NCI-H345 (cell line): ENCODE measurements at regions not wholly inside any gene's neighbourhood (a gene's known extent, or its start where the extent isn't known, plus 50 kb on each side); places are given as distances from the start of the nearest gene placed in this dataset.

Experiments
- DNase-seq: peaks from one replicate; lab custom pipeline; 2025; lab: John Stamatoyannopoulos, UW

DNA sequence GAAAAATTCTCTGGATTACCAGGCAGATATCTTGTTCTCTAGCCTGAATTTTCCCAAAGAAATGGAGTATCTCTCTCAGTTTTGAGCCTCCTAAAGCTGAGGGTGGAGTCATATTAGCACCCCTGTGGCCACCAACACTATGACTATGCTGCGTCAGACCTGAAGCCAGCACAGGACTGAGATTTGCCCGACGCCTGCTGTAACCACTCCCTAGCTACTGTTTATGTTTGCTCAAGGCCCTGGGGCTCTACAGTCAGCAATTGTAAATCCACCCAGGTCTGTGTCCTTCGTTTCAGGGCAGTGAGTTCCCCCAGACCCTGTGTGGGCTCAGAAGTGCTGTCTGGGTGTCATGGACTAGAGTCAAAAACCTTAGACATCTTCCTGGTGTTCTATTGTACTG, 61.4 kb downstream of the ZXDA start:
- DNase-seq, result no peak

- DNase-seq, result no peak
Observed at GRCh38 chrX:57822818-57823217, 87.4 kb downstream of the ZXDA start.

DNA sequence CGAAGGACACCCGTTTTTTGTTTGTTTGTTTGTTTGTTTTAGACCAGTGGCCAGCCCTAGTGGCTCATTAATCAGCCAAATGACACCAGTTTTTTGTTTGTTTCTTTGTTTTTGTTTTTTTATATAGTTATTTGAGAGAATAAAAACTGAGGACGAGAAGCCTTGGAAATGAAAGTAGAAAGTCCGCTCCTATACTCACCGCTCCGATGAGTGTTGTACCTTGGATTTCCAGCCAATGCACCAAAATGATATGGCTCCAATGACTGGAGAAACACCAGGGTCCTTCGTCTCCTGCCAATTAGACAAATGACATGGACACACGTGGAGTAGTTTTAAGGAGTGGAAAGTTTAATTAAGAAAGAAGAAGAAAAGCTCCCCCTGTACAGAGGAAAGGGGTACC, 87.9 kb downstream of the ZXDA start:
- no peak for DNase-seq

GRCh38 chrX:57821703-57822387, 88.4 kb downstream of the ZXDA start:
- DNase-seq, result peak; percentile 66

DNA sequence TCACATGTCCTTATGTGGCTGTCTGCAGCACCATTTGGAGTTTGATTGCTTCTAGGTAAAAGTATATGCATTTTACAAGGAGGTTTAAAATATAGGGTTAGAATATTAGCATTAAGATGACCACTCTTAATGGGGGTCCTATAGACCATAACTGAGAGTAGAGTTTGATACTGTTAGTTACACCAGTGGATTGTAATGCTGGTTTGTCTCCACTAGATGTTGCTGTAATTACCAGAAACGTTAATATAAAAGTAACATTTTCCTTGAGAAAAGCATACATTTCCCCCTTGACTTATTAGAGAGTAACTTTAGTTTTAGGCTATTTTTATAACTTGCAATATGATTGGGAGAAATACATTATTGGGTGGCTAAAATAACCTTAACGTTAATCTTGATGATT, 93.0 kb downstream of the ZXDA start:
- DNase-seq, result peak; percentile 14

DNA sequence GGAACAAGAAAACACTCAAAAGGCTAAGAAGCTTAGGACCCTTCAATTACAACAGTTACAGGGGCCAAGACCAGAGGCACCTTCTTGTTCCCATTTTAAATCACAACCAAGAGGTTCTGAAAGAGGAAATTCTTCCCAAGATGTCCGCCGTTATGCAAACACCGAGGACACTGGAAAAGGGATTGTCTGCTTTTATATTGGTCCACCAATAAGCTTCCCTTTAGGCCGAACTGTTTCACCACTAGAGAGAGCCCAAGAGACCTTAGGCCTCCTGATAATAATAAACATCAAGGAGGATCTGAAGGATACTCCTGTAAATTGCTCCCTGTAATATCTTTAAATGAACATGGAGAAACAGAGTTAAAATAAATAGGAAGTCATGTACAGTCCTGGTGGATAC, 92.6 kb upstream of the NLRP2B start:
- DNase-seq, result no peak

- no peak for DNase-seq
Observed at GRCh38 chrX:57771689-57772088, 91.6 kb upstream of the NLRP2B start.

- no peak for DNase-seq
Observed at GRCh38 chrX:57752866-57753265, 72.8 kb upstream of the NLRP2B start.

DNA sequence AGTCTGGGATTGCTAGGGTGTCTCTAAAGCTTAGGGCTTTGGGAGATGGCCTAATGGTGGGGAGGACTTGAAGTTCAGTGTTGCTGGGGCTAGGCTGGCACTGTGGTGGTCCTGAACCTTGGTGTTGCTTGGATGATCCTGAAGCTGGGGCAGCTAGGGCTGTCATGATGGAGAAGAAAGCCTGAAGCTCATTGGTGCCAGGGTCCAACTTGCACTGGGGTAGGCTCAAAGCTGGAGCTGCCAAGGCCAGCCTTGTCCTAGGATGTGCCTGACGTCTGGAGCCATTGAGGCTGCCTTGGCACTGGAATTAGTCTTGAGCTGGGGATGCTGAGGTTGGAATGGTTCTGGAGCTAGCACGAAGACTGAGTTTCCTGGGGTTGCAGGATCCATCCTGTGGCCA, 61.0 kb upstream of the NLRP2B start:
- DNase-seq, result no peak

DNA sequence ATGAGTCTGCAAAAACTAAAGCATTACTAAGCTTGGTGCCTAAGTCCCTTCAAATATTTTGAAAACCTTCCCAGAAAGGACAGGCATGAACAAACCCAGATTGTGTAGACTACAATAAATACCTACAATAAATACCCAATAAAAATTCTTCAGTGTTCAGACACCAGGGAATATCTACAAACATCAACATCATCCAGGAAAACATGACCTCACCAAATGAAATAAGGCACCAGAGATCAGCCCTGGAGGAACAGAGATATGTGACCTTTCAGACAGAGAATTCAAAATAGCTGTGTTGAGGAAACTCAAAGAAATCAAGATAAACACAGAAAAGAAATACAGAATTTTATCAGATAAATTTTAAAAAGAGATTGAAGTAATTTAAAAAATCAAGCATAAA, 57.8 kb upstream of the NLRP2B start:
- DNase-seq, result no peak
